ENCODE measurements at regions not wholly inside any gene's neighbourhood (a gene's known extent, or its start where the extent isn't known, plus 50 kb on each side); places are given as distances from the start of the nearest gene placed in this dataset.

- Histone ChIP-seq H3K27me3 (ENCODE audit: insufficient read depth, low read length) (no peaks in the 10 kb centered on the region), H3K4me3 (ENCODE audit: low read depth, low read length, poor library complexity, severe bottlenecking) (no peak overlapping the region), H3K9me3 (ENCODE audit: low read length) (no peaks in the 10 kb centered on the region), H3F3A (ENCODE audit: insufficient read depth, low read length) (no peaks in the 10 kb centered on the region), H3K4me1 (ENCODE audit: insufficient read depth, low read length, severe bottlenecking) (no peaks in the 10 kb centered on the region), H3K36me3 (ENCODE audit: insufficient read depth, low read length) (no peaks in the 10 kb centered on the region), H3K4me2 (ENCODE audit: low read length) (no peak overlapping the region), H3K9me2 (ENCODE audit: low read depth, low read length) (no peaks in the 10 kb centered on the region), H3K27ac (ENCODE audit: low read depth, low read length, poor library complexity, severe bottlenecking) (no peak overlapping the region), H2AFZ (ENCODE audit: low read length) (no peak overlapping the region), H3K9ac (ENCODE audit: low read length) (no peak overlapping the region), H4K20me1 (ENCODE audit: insufficient read depth, low read length) (no peaks in the 10 kb centered on the region), H3K79me2 (ENCODE audit: insufficient read depth, low read length) (no peaks in the 10 kb centered on the region)
- TF ChIP-seq CTCF (IDR thresholded peaks at IDR 0.05; ENCODE audit: low read length) (no peak), EZH2 (IDR thresholded peaks at IDR 0.05; ENCODE audit: borderline replicate concordance, low read length) (no peak)
These were observed 1198.5 kb downstream of the EFNB2 start for GRCh38 chr13:105336706-105337576.

GRCh38 chr13:105334211-105334610 lies 1201.3 kb downstream of the EFNB2 start:
- Histone ChIP-seq H3K79me2 (ENCODE audit: insufficient read depth, low read length) (no peaks in the 10 kb centered on the region), H3K36me3 (ENCODE audit: insufficient read depth, low read length) (no peaks in the 10 kb centered on the region), H3K27ac (ENCODE audit: low read depth, low read length, poor library complexity, severe bottlenecking) (no peak overlapping the region), H3K4me3 (ENCODE audit: low read depth, low read length, poor library complexity, severe bottlenecking) (no peak overlapping the region), H4K20me1 (ENCODE audit: insufficient read depth, low read length) (no peaks in the 10 kb centered on the region), H3K9me2 (ENCODE audit: low read depth, low read length) (no peaks in the 10 kb centered on the region), H3K27me3 (ENCODE audit: insufficient read depth, low read length) (no peaks in the 10 kb centered on the region), H3K9ac (ENCODE audit: low read length) (no peak overlapping the region), H3K4me1 (ENCODE audit: insufficient read depth, low read length, severe bottlenecking) (no peaks in the 10 kb centered on the region), H3K4me2 (ENCODE audit: low read length) (no peak overlapping the region), H3K9me3 (ENCODE audit: low read length) (no peaks in the 10 kb centered on the region), H2AFZ (ENCODE audit: low read length) (no peak overlapping the region), H3F3A (ENCODE audit: insufficient read depth, low read length) (no peaks in the 10 kb centered on the region)
- TF ChIP-seq CTCF (IDR thresholded peaks at IDR 0.05; ENCODE audit: low read length) = no peak
- TF ChIP-seq EZH2 (IDR thresholded peaks at IDR 0.05; ENCODE audit: borderline replicate concordance, low read length) = no peak

- Histone ChIP-seq H3K9me2 (ENCODE audit: low read depth, low read length) (no peaks in the 10 kb centered on the region), H3F3A (ENCODE audit: insufficient read depth, low read length) (no peaks in the 10 kb centered on the region), H3K36me3 (ENCODE audit: insufficient read depth, low read length) (no peaks in the 10 kb centered on the region), H3K4me2 (ENCODE audit: low read length) (no peak overlapping the region), H3K79me2 (ENCODE audit: insufficient read depth, low read length) (no peaks in the 10 kb centered on the region), H3K27me3 (ENCODE audit: insufficient read depth, low read length) (no peaks in the 10 kb centered on the region), H2AFZ (ENCODE audit: low read length) (no peak overlapping the region), H4K20me1 (ENCODE audit: insufficient read depth, low read length) (no peaks in the 10 kb centered on the region), H3K27ac (ENCODE audit: low read depth, low read length, poor library complexity, severe bottlenecking) (no peak overlapping the region), H3K4me1 (ENCODE audit: insufficient read depth, low read length, severe bottlenecking) (no peaks in the 10 kb centered on the region), H3K9me3 (ENCODE audit: low read length) (no peaks in the 10 kb centered on the region), H3K9ac (ENCODE audit: low read length) (no peak overlapping the region), H3K4me3 (ENCODE audit: low read depth, low read length, poor library complexity, severe bottlenecking) (no peak overlapping the region)
- TF ChIP-seq EZH2 (IDR thresholded peaks at IDR 0.05; ENCODE audit: borderline replicate concordance, low read length) (no peak), CTCF (IDR thresholded peaks at IDR 0.05; ENCODE audit: low read length) (no peak)
These were observed 1202.0 kb downstream of the EFNB2 start for GRCh38 chr13:105333416-105333815.
